Activated CD4-positive, alpha-beta T cell treated with anti-CD3 and anti-CD28 coated beads, Interleukin-10, Interleukin-2, amounts not matched to agents 100 ng/mL and 50 ng/mL, durations not matched to agents 16 hours and 8 hours (primary cell): ENCODE measurements at regions not wholly inside any gene's neighbourhood (a gene's known extent, or its start where the extent isn't known, plus 50 kb on each side); places are given as distances from the start of the nearest gene placed in this dataset.
A peak's percentile ranks its signal among the peaks of the same experiment; 100 is the strongest.

Experiments
- DNase-seq: peaks from one replicate; pipeline ENCODE4 v3.0.0-alpha.2; 2020

- no peak for DNase-seq
Measured at GRCh38 chr21:15397258-15397657, 332.5 kb upstream of the NRIP1 start.

- DNase-seq = no peak
Measured at GRCh38 chr21:15400905-15401304, 328.9 kb upstream of the USP25 start.

- DNase-seq = no peak
Measured at GRCh38 chr21:15401331-15401730, 328.5 kb upstream of the USP25 start.

- DNase-seq = no peak
Measured at GRCh38 chr21:15405214-15405613, 324.6 kb upstream of the USP25 start.

GRCh38 chr21:15406791-15407190, 323.0 kb upstream of the USP25 start:
- no peak for DNase-seq

- DNase-seq = no peak
Measured at GRCh38 chr21:15407585-15407984, 322.2 kb upstream of the USP25 start.

- no peak for DNase-seq
Measured at GRCh38 chr21:15408089-15408488, 321.7 kb upstream of the USP25 start.

GRCh38 chr21:15409031-15409430, 320.8 kb upstream of the USP25 start:
- DNase-seq = no peak

- no peak for DNase-seq
Measured at GRCh38 chr21:15410853-15411252, 318.9 kb upstream of the USP25 start.

GRCh38 chr21:15414057-15414456, 315.7 kb upstream of the USP25 start:
- DNase-seq = peak; percentile 4

GRCh38 chr21:15415541-15416261, 314.1 kb upstream of the USP25 start:
- DNase-seq = no peak

- DNase-seq = no peak
Measured at GRCh38 chr21:15421441-15421881, 308.3 kb upstream of the USP25 start.

- no peak for DNase-seq
Measured at GRCh38 chr21:15421947-15422346, 307.8 kb upstream of the USP25 start.

GRCh38 chr21:15422783-15423182, 307.0 kb upstream of the USP25 start:
- no peak for DNase-seq

GRCh38 chr21:15423676-15424445, 305.9 kb upstream of the USP25 start:
- DNase-seq = no peak

- DNase-seq = no peak
Measured at GRCh38 chr21:15425049-15425448, 304.7 kb upstream of the USP25 start.

- no peak for DNase-seq
Measured at GRCh38 chr21:15430023-15430422, 299.8 kb upstream of the USP25 start.

- no peak for DNase-seq
Measured at GRCh38 chr21:15430577-15430976, 299.2 kb upstream of the USP25 start.

GRCh38 chr21:15431053-15431452, 298.7 kb upstream of the USP25 start:
- no peak for DNase-seq

- no peak for DNase-seq
Measured at GRCh38 chr21:15433091-15433490, 296.7 kb upstream of the USP25 start.

- no peak for DNase-seq
Measured at GRCh38 chr21:15434163-15434905, 295.4 kb upstream of the USP25 start.

- no peak for DNase-seq
Measured at GRCh38 chr21:15436031-15436430, 293.8 kb upstream of the USP25 start.

GRCh38 chr21:15437883-15438282, 291.9 kb upstream of the USP25 start:
- peak; percentile 82 for DNase-seq

GRCh38 chr21:15439726-15440125, 290.1 kb upstream of the USP25 start:
- DNase-seq = no peak
